Peyer's patch (tissue), 4 donors: ENCODE measurements at regions not wholly inside any gene's neighbourhood (a gene's known extent, or its start where the extent isn't known, plus 50 kb on each side); places are given as distances from the start of the nearest gene placed in this dataset.

Experiments
- CTCF ChIP-seq, 6 experiments: fragments of 450-650 bp in 4 of 6; fragments of 200-600 bp in 2 of 6; sonication (generic) in 1 of 6; IDR thresholded peaks; one replicate each; pipeline ENCODE4 v1.5.1; 2017 to 2019; ENCODE audit warnings: antibody characterized with exemption in 6 of 6, mild to moderate bottlenecking in 3 of 6, moderate library complexity in 1 of 6
- POLR2A ChIP-seq, 2 donors: fragments of 450-650 bp; IDR thresholded peaks; one replicate each; pipeline ENCODE4 v1.5.1; 2017; ENCODE audit warnings: antibody characterized with exemption in 2 of 2, mild to moderate bottlenecking in 2 of 2, moderate library complexity in 2 of 2

GRCh38 chr21:20004367-20004766 lies 993.8 kb upstream of the NCAM2 start:
- no peak for TF ChIP-seq POLR2A (IDR thresholded peaks at IDR 0.05)
- no peak for TF ChIP-seq CTCF (IDR thresholded peaks at IDR 0.05)
